ENCODE measurements at regions not wholly inside any gene's neighbourhood (a gene's known extent, or its start where the extent isn't known, plus 50 kb on each side); places are given as distances from the start of the nearest gene placed in this dataset.

- DNase-seq (ENCODE audit: extremely low read depth in 1 of 11, low read depth in 9 of 11, low spot score in 4 of 11) = no peak
These were observed 363.6 kb upstream of the CAMK1G start for GRCh38 chr1:209219791-209220524.

- DNase-seq (ENCODE audit: extremely low read depth in 1 of 11, low read depth in 9 of 11, low spot score in 4 of 11) = no peak
These were observed 360.7 kb upstream of the CAMK1G start for GRCh38 chr1:209222826-209223225.

GRCh38 chr1:209223791-209224190 lies 359.7 kb upstream of the CAMK1G start:
- DNase-seq (ENCODE audit: extremely low read depth in 1 of 11, low read depth in 9 of 11, low spot score in 4 of 11) = no peak

GRCh38 chr1:209224886-209225285 lies 358.6 kb upstream of the CAMK1G start:
- DNase-seq (ENCODE audit: extremely low read depth in 1 of 11, low read depth in 9 of 11, low spot score in 4 of 11) = no peak

GRCh38 chr1:209227171-209227570 lies 356.3 kb upstream of the CAMK1G start:
- no peak for DNase-seq (ENCODE audit: extremely low read depth in 1 of 11, low read depth in 9 of 11, low spot score in 4 of 11)

- DNase-seq (ENCODE audit: extremely low read depth in 1 of 11, low read depth in 9 of 11, low spot score in 4 of 11) = no peak
These were observed 355.6 kb upstream of the CAMK1G start for GRCh38 chr1:209227941-209228340.

GRCh38 chr1:209229494-209230061 lies 353.9 kb upstream of the CAMK1G start:
- no peak for DNase-seq (ENCODE audit: extremely low read depth in 1 of 11, low read depth in 9 of 11, low spot score in 4 of 11)

GRCh38 chr1:209230314-209230713 lies 353.2 kb upstream of the CAMK1G start:
- no peak for DNase-seq (ENCODE audit: extremely low read depth in 1 of 11, low read depth in 9 of 11, low spot score in 4 of 11)

GRCh38 chr1:209231476-209232156 lies 351.9 kb upstream of the CAMK1G start:
- DNase-seq (ENCODE audit: extremely low read depth in 1 of 11, low read depth in 9 of 11, low spot score in 4 of 11) = no peak

- DNase-seq (ENCODE audit: extremely low read depth in 1 of 11, low read depth in 9 of 11, low spot score in 4 of 11) = no peak
These were observed 351.3 kb upstream of the CAMK1G start for GRCh38 chr1:209232197-209232596.

- DNase-seq (ENCODE audit: extremely low read depth in 1 of 11, low read depth in 9 of 11, low spot score in 4 of 11) = no peak
These were observed 350.8 kb upstream of the CAMK1G start for GRCh38 chr1:209232759-209233158.

GRCh38 chr1:209235166-209235565 lies 348.3 kb upstream of the CAMK1G start:
- DNase-seq (ENCODE audit: extremely low read depth in 1 of 11, low read depth in 9 of 11, low spot score in 4 of 11) = no peak

GRCh38 chr1:209238356-209238755 lies 345.2 kb upstream of the CAMK1G start:
- no peak for DNase-seq (ENCODE audit: extremely low read depth in 1 of 11, low read depth in 9 of 11, low spot score in 4 of 11)

GRCh38 chr1:209240351-209240750 lies 343.2 kb upstream of the CAMK1G start:
- no peak for DNase-seq (ENCODE audit: extremely low read depth in 1 of 11, low read depth in 9 of 11, low spot score in 4 of 11)

- DNase-seq (ENCODE audit: extremely low read depth in 1 of 11, low read depth in 9 of 11, low spot score in 4 of 11) = no peak
These were observed 342.0 kb upstream of the CAMK1G start for GRCh38 chr1:209241487-209241886.

- DNase-seq (ENCODE audit: extremely low read depth in 1 of 11, low read depth in 9 of 11, low spot score in 4 of 11) = peak; percentile 31 to 63 (median 47)
These were observed 334.8 kb upstream of the CAMK1G start for GRCh38 chr1:209248649-209249279.

GRCh38 chr1:209249280-209249670 lies 334.2 kb upstream of the CAMK1G start:
- peak in 2 of 11 donors; percentile 25 to 26 for DNase-seq (ENCODE audit: extremely low read depth in 1 of 11, low read depth in 9 of 11, low spot score in 4 of 11)

- no peak for DNase-seq (ENCODE audit: extremely low read depth in 1 of 11, low read depth in 9 of 11, low spot score in 4 of 11)
These were observed 333.6 kb upstream of the CAMK1G start for GRCh38 chr1:209249785-209250440.

GRCh38 chr1:209250861-209251636 lies 332.5 kb upstream of the CAMK1G start:
- DNase-seq (ENCODE audit: extremely low read depth in 1 of 11, low read depth in 9 of 11, low spot score in 4 of 11) = no peak
